DND-41 (cell line): ENCODE measurements at regions not wholly inside any gene's neighbourhood (a gene's known extent, or its start where the extent isn't known, plus 50 kb on each side); places are given as distances from the start of the nearest gene placed in this dataset.

Experiments
- EZH2 ChIP-seq: IDR thresholded peaks from 3 replicates; pipeline ENCODE4 v1.6.1; 2012; ENCODE audit warnings: borderline replicate concordance, low read depth, mild to moderate bottlenecking, moderate library complexity, low read length, inconsistent platforms; ENCODE audit not compliant: severe bottlenecking
- TF ChIP-seq, protein P1 (sequence below): IDR thresholded peaks from 2 replicates; pipeline ENCODE4 v1.5.1; 2012; ENCODE audit warnings: borderline replicate concordance, low read length, moderate library complexity, mild to moderate bottlenecking; ENCODE audit not compliant: poor library complexity, severe bottlenecking; ENCODE audit errors: extremely low read depth

DNA sequence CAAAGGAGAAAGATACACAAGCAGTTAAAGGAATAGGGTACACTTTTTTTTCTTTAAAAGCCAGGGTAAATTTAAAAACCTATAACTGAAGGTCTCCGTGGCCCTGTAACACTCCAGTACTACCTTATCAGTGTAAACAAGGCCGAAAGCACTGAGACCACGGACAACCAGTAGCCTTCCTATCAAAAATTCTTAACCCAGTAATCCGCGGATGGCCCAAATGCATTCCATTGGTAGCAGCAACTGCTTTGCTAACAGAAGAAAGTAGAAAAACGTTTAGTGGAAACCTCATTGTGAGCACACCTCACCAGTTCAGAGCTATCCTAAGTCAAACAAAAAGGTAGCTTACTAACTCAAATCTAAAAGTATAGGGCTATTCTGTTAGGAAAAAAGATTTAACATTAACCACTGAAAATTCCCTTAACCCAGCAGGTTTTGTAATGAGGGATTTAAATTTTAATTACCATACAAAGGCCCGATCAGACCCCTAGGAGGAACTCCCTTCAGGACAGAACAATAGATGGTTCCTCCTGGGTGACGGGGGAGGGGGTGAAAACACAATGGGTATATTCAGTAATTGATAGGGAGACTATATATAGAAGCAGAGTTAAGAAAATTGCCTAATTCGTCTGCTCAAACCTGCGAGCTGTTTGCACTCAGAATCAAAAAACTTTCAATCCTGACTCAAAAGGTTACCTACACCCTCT is 50.8 kb upstream of the CWC22 start:
- TF ChIP-seq, protein P1, sequence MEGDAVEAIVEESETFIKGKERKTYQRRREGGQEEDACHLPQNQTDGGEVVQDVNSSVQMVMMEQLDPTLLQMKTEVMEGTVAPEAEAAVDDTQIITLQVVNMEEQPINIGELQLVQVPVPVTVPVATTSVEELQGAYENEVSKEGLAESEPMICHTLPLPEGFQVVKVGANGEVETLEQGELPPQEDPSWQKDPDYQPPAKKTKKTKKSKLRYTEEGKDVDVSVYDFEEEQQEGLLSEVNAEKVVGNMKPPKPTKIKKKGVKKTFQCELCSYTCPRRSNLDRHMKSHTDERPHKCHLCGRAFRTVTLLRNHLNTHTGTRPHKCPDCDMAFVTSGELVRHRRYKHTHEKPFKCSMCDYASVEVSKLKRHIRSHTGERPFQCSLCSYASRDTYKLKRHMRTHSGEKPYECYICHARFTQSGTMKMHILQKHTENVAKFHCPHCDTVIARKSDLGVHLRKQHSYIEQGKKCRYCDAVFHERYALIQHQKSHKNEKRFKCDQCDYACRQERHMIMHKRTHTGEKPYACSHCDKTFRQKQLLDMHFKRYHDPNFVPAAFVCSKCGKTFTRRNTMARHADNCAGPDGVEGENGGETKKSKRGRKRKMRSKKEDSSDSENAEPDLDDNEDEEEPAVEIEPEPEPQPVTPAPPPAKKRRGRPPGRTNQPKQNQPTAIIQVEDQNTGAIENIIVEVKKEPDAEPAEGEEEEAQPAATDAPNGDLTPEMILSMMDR = no peak
- no peak for TF ChIP-seq EZH2
